HG03159 (cell line): ENCODE measurements at regions not wholly inside any gene's neighbourhood (a gene's known extent, or its start where the extent isn't known, plus 50 kb on each side); places are given as distances from the start of the nearest gene placed in this dataset.
"Not testable (repeated sequence)": the region's sequence is repeated elsewhere in the genome, so short reads cannot be mapped to it uniquely, and the experiment has no call there.

Experiments used
- ATAC-seq: cut with Tn5 transposase; IDR thresholded peaks from one replicate; pipeline ENCODE4 v1.9.1; 2021; ENCODE audit warnings: mild to moderate bottlenecking, moderate library complexity; ENCODE audit not compliant: unreplicated experiment

GRCh38 chr15:26197719-26198118 is 334.6 kb upstream of the ATP10A start:
- ATAC-seq = no peak

DNA sequence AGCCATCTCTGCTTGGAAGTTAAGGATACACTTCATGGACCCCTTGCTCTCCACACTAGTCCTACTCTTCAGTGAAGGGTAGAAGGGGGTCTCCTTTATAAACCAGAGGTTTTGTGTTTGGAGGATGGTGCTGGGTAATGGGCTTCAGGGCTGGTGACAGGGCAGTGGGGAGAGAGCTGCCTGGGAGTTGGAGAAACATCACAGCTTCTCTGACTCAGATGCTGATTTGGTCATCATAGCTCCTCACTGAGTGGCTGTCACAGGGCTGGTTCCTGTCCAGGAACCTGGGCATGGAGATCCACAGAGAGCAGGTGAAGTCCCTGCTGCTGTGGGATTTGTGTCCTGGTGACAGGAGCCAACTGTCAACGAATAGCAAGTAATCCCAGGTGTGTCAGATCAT is 333.9 kb upstream of the ATP10A start:
- no peak for ATAC-seq

DNA sequence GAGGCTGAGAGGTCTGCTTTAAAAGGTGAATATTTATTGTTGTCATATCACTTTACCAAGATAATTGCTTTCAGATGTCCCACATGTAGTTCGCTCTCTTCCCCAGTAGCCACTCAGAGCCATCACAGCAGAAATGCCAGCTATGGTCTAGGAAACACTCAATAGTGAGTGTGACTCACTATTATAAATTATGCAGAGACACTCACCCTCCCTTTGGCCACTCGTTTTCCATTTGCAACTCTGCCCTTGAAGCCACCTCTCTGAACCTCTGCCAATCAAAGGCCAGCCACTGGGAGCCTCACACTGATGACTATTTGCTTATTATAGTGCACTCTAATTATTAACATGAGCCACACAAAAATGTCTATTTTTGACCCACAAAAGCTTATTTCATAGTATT is 328.1 kb upstream of the ATP10A start:
- ATAC-seq = no peak

DNA sequence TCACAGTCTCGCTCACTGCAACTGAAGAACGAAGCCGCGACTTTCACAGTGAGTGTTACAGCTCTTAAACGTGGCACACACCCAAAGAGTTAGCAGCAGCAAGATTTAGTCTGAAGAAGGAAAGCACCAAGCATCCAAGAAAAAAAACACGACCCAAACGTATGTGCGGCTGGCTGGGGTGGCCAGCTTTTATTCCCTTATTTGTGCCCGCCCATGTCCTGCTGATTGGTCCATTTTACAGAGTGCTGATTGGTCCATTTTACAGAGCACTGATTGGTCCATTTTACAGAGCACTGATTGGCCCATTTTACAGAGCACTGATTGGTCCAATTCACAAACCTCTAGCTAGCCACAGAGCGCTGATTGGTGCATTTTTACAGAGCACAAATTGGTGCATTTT is 323.0 kb upstream of the ATP10A start:
- not testable (repeated sequence) for ATAC-seq

DNA sequence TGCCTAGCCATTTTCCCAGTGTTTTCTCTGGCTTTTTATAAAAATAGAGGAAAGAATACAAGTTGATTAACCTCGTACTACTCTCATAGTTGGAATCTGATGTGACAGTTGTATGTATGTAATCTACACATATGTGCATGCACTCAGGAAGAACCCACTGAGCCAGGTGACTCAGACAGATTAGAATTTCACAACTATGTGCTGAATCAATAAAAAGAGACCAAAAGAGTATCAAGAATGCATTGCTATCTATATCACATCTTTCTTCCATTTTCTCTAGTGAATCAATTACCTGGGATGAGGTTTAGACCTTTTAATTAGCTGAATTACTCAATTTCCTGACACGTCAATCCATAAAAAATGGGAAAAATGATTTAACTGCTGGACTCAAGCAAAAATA is 319.3 kb upstream of the ATP10A start:
- no peak for ATAC-seq

DNA sequence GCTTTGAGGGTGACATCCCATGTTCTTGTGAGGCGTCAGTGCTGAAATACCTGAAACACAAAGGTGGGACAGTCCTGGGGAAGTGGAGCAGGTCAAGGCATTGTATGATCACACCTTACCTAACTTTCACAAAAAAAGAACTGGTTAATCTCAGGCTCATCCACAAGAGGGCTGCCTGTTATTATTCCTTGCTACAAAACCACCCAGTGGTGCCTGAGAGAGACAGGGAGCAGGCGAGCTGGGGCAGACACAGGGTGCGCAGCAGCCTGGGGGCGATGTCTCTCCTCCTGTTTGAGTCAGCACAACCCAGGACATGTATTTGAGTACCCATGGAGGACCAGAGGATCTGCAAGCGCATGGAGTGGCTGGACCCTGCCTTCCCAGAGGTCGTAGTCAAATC is 316.8 kb upstream of the ATP10A start:
- no peak for ATAC-seq

DNA sequence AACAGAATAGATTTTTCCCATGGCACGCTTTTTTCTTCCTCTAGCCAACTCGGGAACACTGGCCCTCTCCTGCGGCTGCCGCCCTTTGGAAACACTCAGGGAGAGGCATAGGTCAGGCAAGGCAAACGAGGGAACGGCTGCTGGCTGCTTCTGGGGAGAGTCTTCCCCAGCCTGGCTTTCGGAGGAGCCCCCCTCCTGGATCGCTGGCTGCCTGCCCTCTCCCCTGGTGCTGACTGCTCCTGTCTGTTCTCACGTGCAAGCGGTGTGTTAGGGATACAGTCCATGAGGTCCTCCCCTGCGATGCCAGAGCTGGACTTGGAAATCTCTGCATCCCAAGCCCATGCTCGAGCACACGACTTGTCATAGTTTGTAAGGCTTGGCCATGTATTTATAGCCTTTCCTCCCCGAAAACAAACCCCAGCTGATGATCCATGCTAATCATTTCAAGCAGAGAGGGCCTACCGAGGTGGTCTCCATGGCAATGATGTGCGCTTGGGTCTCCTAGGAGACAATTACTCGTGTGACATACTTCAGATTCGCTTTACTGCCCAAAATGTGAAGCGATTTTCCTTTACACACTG is 315.6 kb upstream of the ATP10A start:
- ATAC-seq = no peak

GRCh38 chr15:26177816-26178215 is 314.7 kb upstream of the ATP10A start:
- no peak for ATAC-seq

GRCh38 chr15:26176831-26177230 is 313.7 kb upstream of the ATP10A start:
- ATAC-seq = no peak

DNA sequence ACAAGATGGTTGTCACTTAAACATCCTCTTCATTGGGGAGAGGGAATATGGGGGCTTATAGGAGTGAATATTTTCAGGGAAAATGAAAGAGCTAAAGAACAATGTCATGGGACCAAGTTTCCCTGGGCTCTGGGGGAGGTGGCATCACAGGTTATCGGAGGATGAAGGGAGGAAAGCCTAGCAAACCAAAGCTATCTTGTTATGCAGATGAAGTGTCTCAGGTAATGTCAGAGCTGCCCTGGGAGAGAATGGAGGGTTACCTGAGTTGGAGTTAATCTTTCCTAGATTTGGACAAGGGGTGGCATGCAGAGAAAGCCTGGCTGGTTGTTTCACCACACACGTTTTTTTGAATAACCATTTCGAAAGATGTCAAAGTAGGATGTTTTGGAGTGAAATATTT is 308.1 kb upstream of the ATP10A start:
- ATAC-seq = no peak

- ATAC-seq = no peak
Measured at GRCh38 chr15:26166429-26166828, 303.3 kb upstream of the ATP10A start.

- ATAC-seq = no peak
Measured at GRCh38 chr15:26165546-26165945, 302.4 kb upstream of the ATP10A start.

DNA sequence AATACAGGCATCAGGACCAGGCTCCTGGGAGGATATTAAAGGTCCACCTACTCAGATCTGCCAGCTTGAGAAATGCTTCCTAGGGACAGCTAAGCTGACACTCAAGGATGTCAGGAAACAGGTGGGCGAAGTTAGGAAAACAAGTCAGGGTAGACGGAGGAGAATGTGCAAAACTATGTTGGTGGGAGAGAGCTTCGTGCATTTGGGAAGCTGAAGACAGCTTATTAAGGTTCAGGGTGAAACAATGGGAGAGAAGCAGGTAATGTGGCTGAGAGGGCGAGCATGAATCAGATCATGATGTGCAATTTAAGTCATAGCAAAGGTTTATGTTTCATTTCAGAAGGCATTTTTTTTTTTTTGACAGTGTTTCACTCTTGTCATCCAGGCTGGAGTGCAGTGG is 297.2 kb upstream of the ATP10A start:
- no peak for ATAC-seq

DNA sequence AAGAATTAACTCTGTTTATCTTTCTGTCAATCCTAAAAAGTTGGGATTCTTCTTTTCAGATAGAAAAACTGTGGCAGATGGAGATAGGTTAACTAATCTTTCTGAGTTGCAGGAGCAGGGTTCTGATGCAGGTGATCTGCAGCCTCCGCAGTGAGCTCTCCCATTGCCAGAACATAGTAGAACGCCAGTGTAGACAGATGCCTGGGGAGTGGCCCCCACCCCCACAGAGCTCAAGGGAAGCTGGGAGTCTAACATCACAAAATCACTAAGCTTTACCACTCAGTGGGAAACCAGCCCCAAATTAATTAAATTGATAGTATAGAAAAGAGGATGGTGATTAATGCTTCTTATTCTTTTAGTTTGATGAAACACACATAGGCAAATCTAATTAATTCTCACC is 295.0 kb upstream of the ATP10A start:
- ATAC-seq = no peak

- ATAC-seq = no peak
Measured at GRCh38 chr15:26157081-26157480, 294.0 kb upstream of the ATP10A start.

DNA sequence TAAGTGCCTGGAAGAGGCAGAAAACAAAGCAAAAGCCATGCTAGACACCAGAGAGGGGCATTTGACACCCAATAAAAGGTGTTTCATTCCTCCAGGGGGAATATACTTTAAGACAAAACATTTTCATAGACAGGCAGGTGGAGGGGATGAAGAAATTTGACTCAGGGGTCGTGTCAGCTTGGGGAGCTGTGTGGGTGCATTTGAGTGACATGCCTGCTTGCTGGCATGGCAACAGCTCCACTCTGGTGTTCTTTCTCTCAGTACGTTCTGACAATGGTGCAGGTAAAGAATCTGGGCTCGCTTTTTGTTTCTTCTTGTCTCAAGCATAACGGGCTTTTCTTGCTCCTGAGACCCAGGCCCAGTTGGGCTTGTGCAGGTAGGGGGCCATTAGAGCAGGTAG is 292.9 kb upstream of the ATP10A start:
- no peak for ATAC-seq

DNA sequence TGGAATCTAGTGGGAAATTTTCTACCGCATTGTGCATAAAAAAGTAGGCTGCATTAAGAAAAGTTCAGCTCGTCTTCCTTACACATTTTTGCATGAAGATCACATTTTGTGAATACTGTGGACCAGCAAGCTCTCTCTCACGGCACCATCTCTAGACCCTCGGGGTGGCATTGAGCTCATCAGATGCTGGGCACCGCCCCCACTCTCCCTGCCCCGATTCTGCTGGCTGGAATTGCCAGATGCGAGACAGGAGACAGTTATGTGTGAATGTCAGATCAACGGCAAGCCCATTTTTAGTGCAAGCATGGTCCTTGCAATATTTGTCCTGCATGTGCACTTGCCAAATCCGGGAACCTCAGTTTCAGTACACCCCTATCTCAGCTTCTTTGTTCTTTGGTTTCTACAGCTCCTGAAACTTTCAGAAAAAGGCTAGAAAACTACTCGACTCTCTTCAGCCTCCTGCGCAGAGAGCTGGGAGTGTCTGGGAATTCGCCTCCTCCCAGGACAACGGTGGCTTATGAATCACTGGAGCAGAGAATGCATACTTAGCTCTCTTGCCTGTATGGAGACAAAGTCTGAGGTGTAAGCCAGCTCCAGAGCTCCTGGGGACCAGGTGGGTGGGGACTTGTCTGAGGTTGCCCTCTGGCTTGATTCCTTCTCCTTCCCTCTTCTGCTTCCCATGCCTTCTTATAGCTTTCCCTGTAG is 285.2 kb upstream of the ATP10A start:
- no peak for ATAC-seq

- no peak for ATAC-seq
Measured at GRCh38 chr15:26146202-26146601, 283.1 kb upstream of the ATP10A start.

DNA sequence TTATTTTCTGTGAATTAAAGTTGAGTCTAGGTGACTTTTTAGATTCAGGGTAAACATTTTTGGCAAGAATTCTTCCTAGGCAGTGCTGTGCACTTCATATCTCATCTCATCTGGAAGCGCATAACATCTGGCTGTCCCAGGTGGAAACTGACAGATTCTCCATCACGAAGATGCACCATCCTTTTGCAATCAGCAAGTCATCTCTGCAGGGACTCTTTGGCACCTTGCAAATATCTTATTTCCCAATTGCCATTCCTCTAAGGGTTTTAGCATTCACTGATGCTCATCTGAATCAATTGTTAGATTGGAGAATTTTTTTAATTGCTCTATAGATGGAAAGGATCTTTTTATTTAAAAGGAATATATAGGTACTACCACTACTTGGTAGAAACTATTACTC is 282.7 kb upstream of the ATP10A start:
- no peak for ATAC-seq

- no peak for ATAC-seq
Measured at GRCh38 chr15:26144836-26145235, 281.7 kb upstream of the ATP10A start.

DNA sequence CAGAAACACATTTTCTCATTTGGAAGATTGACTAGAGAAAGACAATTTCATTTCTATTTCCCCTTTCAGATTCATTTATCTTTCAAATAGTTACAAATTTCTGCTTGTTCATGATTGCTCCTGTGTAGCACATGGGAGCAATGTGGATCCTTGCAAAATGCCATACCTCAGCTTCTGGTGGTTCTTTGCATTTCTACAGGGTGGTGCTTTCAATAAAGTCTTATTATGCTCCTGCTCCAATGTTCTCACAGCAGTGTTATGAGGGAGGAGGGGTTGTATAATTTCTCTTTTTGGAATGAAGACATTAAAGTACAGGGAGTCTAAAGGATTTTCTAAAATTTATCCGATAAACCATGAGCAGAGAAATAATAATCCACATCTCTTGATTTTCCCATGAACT is 280.1 kb upstream of the ATP10A start:
- ATAC-seq = no peak

DNA sequence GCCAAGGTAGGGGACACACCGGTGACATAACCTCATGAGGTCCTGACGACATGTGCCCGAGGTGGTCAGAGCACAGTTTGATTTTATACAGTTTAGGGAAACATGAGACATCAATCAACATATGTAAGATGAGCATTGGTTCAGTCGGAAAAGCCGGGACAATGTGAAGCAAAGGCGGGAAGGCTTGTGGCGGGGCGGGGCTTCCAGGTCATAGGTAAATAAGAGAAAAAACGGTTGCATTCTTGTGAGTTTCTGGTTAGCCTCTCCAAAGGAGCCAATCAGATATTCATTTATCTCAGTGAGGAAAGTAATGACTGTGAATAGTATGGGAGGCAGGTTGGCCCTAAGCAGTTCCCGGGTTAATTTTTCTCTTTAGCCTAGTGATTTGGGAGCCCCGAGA is 271.7 kb upstream of the ATP10A start:
- ATAC-seq = no peak

- no peak for ATAC-seq
Measured at GRCh38 chr15:26134152-26134551, 271.0 kb upstream of the ATP10A start.
